ENCODE measurements at regions not wholly inside any gene's neighbourhood (a gene's known extent, or its start where the extent isn't known, plus 50 kb on each side); places are given as distances from the start of the nearest gene placed in this dataset.

GRCh38 chr5:9919306-9920030, 289.3 kb upstream of the TAS2R1 start:
- TF ChIP-seq HDGF (IDR thresholded peaks at IDR 0.05; ENCODE audit: borderline replicate concordance) (no peak), FOXK2 (IDR thresholded peaks at IDR 0.05) (no peak), FOXA1 (IDR thresholded peaks at IDR 0.05) (no peak), L3MBTL2 (conservative IDR thresholded peaks at IDR 0.05) (no peak), CTBP1 (IDR thresholded peaks at IDR 0.05; ENCODE audit: borderline replicate concordance) (no peak), ZNF384 (IDR thresholded peaks at IDR 0.05) (no peak), BHLHE40 (IDR thresholded peaks at IDR 0.05; ENCODE audit: borderline replicate concordance) (no peak), ELF4 (IDR thresholded peaks at IDR 0.05) (no peak), SP1 (IDR thresholded peaks at IDR 0.05) (no peak), FOXM1 (IDR thresholded peaks at IDR 0.05; ENCODE audit: borderline replicate concordance) (no peak), PKNOX1 (IDR thresholded peaks at IDR 0.05) (no peak), TARDBP (IDR thresholded peaks at IDR 0.05) (no peak)
